AG04449 (cell line): ENCODE measurements at regions not wholly inside any gene's neighbourhood (a gene's known extent, or its start where the extent isn't known, plus 50 kb on each side); places are given as distances from the start of the nearest gene placed in this dataset.
"Not testable (repeated sequence)": the region's sequence is repeated elsewhere in the genome, so short reads cannot be mapped to it uniquely, and the experiment has no call there.

ENCODE experiments used
- CTCF ChIA-PET: fragments of 350-600 bp; formaldehyde crosslinking; extraction: SDS; loops from one replicate; lab custom pipeline; 2021; ENCODE audit warnings: antibody characterized with exemption; lab: Yijun Ruan, JAX
- POLR2A ChIA-PET: fragments of 400-600, 350-600 bp; formaldehyde crosslinking; extraction: SDS; loops from one replicate; lab custom pipeline; 2020; ENCODE audit warnings: antibody characterized with exemption, inconsistent platforms; lab: Yijun Ruan, JAX
- DNase-seq: peaks from one replicate; pipeline ENCODE4 v3.0.0-alpha.2; 2010; ENCODE audit warnings: low read depth, low spot score
- H3K4me3 ChIP-seq: 2 replicates; pipeline ENCODE4 v1.5.1; 2011; ENCODE audit warnings: low read depth, mild to moderate bottlenecking, control low read depth, low read length
- CTCF ChIP-seq: IDR thresholded peaks from one replicate; pipeline ENCODE4 v1.5.1; 2011; ENCODE audit warnings: mild to moderate bottlenecking, moderate library complexity, low read length, control low read depth, inconsistent platforms; ENCODE audit not compliant: insufficient read depth; ENCODE audit errors: missing control alignments

- no peak overlapping the region for H3K4me3 ChIP-seq
- no peak for TF ChIP-seq CTCF
- CTCF ChIA-PET: no interaction called here
- no peak for DNase-seq
- POLR2A ChIA-PET: no interaction called here
These were observed 52.1 kb upstream of the WDR72 start for GRCh38 chr15:53811530-53811929.

GRCh38 chr15:53810306-53810705 is 50.8 kb upstream of the WDR72 start:
- CTCF ChIA-PET, POLR2A ChIA-PET, DNase-seq, H3K4me3 ChIP-seq: not testable (repeated sequence)
